Stimulated activated CD8-positive, alpha-beta memory T cell treated with anti-CD3 and anti-CD28 coated beads, Interleukin-12 subunit alpha, Interleukin-12 subunit beta, amount 100 ng/mL, for 4 hours (primary cell): ENCODE measurements at regions not wholly inside any gene's neighbourhood (a gene's known extent, or its start where the extent isn't known, plus 50 kb on each side); places are given as distances from the start of the nearest gene placed in this dataset.
A peak's percentile ranks its signal among the peaks of the same experiment; 100 is the strongest.

Experiments used
- DNase-seq: peaks from one replicate; pipeline ENCODE4 v3.0.0-alpha.2; 2020; ENCODE audit warnings: low read depth

- no peak for DNase-seq
Observed at GRCh38 chr12:11568155-11568761, 81.2 kb upstream of the ETV6 start.

GRCh38 chr12:11568762-11569478 lies 80.6 kb upstream of the ETV6 start:
- no peak for DNase-seq

- no peak for DNase-seq
Observed at GRCh38 chr12:11569716-11570115, 79.8 kb upstream of the ETV6 start.

DNA sequence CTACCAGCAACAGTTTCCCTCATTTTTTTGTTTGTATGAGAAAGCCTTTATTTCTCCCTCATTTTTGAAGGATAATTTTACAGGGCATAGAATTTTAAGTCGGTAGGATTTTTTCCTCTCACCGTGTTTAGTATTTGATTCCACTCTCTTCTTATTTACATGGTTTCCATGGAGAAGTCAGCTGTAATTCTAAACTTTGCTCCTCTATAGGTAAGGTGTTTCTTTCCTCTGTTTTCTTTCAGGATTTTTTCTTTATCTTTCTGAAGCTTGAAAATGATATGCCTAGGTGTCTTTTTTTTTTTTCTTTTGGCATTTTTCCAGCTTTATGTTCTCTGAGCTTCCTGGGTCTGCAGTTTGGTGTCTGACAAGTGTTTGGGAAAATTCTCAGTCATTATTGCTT lies 75.6 kb upstream of the ETV6 start:
- no peak for DNase-seq

GRCh38 chr12:11576104-11576503 lies 73.4 kb upstream of the ETV6 start:
- DNase-seq, result no peak

DNA sequence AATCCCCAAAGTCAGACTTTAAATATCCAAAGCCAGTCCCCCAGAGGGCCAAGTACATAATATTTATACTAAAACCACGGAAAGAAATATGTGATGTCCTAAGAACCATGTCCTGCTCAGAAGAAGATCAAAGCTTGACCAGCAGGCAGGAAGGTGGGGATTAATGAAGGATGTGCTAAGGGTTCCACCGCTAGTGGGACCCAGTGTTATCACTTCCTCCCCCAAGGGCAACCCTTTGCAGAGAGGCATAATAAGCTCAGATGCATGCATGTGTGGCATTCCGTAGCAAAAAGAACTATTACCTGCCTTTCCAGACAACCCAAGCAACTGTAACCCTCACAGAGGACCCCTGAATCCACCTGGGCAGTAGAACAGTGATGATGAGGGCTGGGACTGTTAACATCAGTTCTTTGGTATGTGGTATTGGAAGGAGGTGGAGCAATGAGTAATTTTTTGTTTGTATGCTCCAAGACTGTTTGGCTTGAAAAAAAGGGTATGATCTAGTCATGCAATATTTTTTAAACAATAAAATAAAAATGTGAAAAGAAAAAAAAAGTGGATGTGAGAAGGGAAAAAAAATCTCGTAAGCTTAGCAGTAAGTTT lies 71.7 kb upstream of the ETV6 start:
- DNase-seq, result no peak

DNA sequence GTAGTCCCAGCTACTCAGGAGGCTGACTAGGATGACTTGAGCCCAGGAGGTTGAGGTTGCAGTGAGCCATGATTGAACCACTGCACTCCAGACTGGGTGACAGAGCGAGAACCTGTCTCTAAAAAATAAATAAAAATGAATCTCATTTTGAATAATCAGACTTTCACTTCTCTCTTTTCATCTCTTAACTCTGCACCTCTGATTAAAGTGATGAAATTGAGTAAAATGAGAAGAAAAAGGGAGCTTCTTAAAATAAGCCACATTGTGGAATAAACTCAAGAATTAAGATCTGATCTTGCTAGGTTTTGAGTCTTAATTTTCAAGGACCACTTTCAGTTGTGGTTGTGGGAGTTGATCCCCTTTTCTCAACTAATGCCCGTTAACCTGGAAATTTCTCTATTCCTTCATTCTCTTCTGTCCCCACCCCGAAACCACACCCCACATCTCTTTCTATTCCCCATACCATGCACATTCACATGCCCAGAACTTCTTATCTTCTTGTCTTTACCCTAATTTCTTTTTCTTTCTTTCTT lies 70.9 kb upstream of the ETV6 start:
- DNase-seq, result no peak

DNA sequence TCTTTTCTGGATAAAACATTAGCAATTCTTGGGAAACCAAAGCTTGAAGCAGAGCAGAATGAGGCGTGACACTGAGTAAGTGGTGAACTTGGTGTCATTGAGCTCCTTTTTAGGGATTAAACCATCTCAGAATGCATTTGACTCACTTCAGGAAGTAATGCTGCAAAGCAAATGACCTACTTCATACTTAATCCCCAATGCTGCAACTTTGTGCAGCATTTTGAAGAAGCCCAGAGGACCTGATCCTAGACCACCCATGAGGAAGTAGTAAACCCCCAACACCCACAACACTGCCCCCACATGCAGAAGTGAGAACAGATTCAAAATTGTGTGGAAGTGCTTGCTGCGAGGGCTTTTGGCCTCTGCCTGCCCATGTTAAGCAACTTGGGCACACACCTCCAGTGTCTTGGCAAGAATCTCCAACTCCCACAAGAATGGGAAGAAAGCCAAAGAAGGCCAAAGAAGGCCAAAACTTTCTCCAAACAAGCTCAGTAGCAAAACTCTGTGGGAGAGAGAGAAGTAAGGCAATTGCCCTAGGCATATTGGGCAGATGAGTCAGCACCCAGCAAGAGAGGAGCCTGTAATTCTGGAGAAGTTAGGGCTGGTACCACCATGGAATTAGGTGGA lies 69.2 kb upstream of the ETV6 start:
- DNase-seq, result no peak

- DNase-seq, result peak; percentile 5
Observed at GRCh38 chr12:11581179-11581755, 68.2 kb upstream of the ETV6 start.

GRCh38 chr12:11584221-11584855 lies 65.1 kb upstream of the ETV6 start:
- DNase-seq, result no peak

DNA sequence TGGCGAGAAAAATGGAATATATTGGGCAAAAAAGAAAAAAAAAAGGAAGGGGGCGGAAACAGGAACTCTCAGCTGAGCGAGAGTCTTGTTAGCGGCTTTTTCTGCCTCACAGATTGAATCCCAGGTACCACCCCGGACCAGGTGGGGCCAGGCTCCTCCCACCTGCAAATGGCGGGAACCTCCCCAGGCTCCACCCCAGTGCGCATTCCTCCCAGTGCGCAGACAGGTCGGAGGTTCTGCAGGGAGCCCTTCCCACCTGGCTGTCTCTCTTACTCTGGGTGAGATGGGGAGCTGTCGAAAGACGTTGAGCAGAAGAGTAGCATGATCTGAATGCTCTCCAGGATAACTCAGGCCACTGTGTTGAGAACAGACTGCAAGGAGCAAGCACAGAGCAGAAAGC lies 57.0 kb upstream of the ETV6 start:
- DNase-seq, result no peak

- no peak for DNase-seq
Observed at GRCh38 chr12:11593013-11593412, 56.5 kb upstream of the ETV6 start.

DNA sequence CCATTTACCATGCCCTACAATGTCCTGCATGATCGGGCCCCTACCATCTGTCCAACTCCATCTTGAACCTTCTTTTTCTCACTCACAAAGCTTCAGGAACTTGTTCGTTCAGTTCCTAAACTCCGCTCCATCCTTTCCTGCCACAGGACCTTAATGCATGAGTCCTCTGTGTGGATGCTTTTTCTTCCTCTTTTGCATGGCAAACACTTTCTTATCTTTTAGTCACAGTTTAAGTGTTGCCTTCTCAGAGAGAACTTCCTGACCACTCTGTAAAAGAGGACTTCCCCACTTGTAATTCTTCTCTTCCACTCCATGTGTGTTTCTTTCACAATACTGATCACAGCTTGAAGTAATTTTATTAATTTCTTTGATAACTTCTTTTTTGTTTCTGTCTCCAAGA lies 54.4 kb upstream of the ETV6 start:
- DNase-seq, result no peak

DNA sequence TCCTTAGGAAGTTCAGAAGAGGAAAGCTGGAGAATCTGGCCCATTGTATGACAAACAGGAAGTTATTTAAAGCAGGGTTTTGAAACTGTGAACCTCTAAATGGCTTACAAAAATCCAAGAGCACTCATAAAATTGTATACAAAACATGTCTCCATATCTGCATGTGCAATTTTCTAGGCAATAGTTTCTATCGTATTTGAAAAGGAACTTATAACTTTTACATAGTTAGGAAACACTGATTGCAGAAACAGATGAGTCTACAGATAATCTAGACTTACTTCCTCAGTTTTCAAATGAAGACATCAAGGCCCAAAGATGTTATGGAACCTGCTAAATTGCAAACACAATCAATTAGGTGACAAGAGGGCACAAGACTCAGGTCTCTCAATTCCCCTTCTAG lies 53.3 kb upstream of the ETV6 start:
- DNase-seq, result no peak

DNA sequence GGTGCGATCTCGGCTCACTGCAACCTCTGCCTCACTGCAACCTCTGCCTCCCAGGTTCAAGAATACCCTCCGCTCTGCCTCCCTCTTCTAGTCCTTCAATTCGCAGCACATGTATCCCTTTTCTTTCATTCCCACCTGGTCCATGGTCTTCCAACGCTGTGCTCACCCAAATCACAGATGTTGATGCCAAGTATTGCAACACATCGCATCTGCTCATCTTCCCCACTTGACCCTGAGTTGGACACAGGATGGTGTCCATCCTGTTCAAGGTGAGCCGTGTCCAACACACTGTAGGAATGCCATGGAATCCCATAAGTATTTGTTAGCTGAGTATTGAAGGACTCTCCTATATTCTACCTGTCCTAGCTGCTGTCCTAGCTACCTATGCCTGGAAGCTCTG lies 50.6 kb upstream of the ETV6 start:
- no peak for DNase-seq
